GM18507 (cell line): ENCODE measurements at regions not wholly inside any gene's neighbourhood (a gene's known extent, or its start where the extent isn't known, plus 50 kb on each side); places are given as distances from the start of the nearest gene placed in this dataset.
"Not testable (repeated sequence)": the region's sequence is repeated elsewhere in the genome, so short reads cannot be mapped to it uniquely, and the experiment has no call there.

ENCODE experiments used
- DNase-seq: peaks from one replicate; pipeline ENCODE4 v3.0.0; 2011; ENCODE audit warnings: low read depth; ENCODE audit not compliant: insufficient read length; ENCODE audit errors: extremely low spot score
- FAIRE-seq: peaks from 2 replicates; lab custom pipeline; 2011; peaks lifted over from hg19 to GRCh38; lab: Jason Lieb, UNC

DNA sequence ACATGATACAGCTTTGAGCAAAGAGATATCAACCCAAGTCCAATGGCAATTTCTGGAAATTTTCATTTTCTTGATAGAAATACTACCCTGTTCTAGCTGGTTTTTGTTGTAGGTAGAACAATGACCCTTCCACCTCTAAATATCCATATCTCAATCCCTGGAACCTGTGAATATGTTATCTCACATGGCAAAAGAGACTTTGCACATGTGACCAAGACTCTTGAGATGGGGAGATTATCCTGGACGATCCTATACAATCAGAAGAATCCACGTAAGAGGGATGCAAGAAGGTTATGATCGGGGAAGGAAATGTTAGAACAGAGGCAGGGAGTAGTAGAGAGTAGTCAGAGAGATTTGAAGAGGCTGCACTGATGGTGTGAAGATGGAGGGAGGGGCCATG lies 124.9 kb downstream of the CCDC71L start:
- DNase-seq (no peak), FAIRE-seq (no peak)

DNA sequence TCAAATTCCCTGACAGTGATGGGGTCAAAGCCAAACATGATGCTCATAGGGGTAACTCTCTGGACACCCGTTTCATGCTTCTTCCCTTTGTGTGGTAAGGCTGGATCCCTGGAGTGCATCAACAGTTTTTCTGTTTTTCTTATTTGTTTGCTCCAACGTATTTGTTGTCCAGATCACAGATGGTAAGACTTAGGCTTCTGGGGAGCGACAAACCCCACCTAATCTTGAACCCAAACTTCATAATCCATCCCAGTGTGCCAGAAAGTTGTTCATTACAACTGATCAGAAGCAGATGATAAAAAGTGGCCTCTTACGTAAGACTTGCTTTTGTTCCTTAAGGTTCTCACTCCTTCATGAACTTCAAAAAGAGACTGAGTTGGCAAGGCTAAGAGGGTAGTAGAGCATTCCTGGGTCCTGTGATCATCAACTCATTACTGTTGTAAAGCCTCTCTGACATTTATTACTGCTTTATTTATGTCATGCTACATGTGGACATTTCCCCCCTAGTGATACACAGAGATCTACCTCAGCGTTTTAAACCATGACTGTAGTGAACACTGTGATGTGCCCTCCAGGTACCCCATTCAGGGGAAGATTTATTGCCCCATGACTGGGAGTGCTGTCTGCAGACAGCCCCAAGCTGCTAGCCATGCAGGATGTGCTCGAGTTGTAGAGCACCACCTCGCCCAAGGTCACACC lies 125.6 kb downstream of the CCDC71L start:
- FAIRE-seq, result no peak

DNA sequence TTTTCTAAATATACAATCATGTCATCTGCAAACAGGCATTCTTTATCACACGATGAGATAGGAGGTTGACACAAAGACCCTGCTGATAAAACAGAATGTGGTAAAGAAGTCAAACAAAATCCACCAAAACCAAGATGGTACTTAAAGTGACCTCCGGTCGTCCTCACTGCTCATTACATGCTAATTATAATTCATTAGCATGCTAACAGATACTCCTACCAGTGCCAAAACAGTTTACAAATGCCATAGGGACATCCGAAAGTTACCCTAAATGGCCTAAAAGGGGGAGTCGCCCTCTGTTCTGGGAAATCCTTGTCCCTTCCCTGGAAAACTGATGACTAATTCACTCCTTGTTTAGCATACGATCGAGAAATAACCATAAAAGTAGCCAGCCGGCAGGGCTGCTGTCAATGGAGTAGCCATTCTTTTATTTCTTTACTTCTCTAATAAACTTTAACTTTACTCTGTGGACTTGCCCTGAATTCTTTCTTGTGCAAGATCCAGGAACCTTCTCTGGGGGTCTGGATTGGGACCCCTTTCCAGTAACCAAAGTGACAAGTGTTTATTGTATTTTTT lies 126.6 kb downstream of the CCDC71L start:
- DNase-seq (no peak), FAIRE-seq (no peak)

More for the DNA sequence above, 125.6 kb downstream of the CCDC71L start:
- no peak for DNase-seq

DNA sequence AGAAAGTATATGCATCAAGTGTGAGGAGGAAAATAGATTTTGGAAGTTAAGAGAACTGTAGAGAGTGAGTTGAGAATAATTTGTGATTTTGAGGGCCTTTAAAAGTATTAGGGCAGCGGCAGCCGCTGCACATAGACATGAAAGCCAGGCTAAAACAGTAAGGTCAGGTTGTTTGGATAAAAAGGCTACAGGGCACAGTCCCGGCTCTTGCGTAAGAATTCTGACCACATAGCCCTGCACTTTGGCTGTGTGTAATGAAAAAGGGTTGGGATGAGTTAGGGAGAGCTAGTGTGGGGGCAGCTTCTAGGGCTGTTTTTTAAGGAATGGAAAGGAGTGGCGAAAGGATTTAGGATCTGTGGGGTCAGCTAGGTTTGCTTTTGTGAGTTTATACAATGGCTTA lies 130.8 kb downstream of the CCDC71L start:
- FAIRE-seq, DNase-seq: not testable (repeated sequence)

DNA sequence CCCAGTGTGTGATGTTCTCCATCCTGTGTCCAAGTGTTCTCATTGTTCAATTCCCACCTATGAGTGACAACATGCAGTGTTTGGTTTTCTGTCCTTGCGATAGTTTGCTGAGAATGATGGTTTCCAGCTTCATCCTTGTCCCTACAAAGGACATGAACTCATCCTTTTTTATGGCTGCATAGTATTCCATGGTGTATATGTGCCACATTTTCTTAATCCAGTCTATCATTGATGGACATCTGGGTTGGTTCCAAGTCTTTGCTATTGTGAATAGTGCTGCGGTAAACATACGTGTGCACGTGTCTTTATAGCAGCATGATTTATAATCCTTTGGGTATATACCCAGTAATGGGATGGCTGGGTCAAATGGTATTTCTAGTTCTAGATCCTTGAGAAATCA lies 134.3 kb downstream of the CCDC71L start:
- not testable (repeated sequence) for FAIRE-seq

DNA sequence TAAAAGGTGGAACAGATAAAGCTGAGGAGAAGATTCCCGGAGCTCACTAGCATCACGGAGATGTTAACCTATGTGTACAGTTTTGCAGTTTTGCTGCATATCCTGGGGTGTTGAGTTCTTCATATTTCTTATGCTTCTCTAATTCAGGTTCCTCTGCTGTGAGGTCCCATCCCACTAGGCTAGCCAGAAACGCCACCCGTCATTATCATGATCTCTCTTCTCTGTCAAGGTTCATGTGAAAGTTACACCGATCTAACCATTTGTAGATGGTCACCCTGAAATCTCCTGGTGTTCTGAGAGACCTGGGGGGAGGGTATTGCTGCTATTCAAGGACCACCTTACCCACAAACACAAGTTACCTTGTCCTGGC lies 136.3 kb downstream of the CCDC71L start:
- DNase-seq (no peak), FAIRE-seq (no peak)

More for the DNA sequence above, 134.3 kb downstream of the CCDC71L start:
- DNase-seq, result not testable (repeated sequence)

DNA sequence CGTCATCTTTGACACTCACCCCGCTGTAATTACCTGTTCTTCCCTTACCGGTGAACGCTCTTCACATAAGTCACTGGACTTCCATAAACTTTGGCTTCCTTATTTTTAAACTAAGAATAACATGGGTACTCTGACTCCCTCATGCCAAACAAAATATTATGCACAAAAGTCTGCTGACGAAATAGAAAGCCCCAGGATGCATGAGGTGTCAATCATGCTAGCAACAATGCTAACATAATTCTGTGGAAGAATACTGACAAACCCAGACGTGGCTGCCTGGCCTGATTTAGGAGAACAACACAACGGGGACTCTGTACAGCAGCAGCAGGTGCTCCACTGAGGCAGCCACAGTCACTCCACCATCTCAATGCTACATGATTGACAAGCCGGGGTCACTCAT lies 137.5 kb downstream of the CCDC71L start:
- FAIRE-seq (no peak), DNase-seq (no peak)

DNA sequence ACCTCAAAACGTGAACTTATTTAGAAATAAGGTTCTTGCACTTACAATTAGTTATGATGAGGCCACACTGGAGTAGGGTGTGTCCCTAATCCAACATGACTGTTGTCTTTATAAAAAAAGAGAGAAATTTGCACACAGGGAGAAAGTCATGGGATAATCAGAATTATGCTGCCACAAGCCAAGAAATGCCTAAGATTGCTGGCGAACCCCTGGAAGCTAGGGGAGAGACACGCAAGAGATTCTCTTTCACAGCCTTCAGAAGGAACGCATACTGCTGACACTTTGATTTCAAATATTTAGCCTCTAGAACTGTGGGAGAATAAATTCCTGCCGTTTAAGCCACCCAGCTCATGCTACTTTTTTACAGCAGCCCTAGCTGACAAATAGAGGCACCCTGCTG lies 138.3 kb downstream of the CCDC71L start:
- DNase-seq (no peak), FAIRE-seq (no peak)

DNA sequence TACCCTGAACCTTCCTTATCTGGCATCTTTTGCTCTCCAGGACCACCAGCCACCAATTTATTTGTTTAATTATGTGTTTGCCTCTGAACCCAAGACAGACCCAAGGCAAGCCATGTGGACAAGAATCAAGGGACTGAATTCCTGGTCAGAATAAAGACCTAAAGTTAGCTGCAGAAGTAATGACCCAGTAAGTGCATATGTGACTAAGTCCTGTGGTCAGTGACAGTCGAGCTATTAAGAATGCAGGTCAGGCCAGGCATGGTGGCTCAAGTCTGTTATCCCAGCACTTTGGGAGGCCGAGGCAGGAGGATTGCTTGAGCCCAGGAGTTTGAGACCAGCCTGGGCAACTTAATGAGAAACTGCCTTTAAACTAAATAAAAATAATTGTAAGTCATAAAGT lies 139.4 kb downstream of the CCDC71L start:
- DNase-seq (no peak), FAIRE-seq (no peak)

DNA sequence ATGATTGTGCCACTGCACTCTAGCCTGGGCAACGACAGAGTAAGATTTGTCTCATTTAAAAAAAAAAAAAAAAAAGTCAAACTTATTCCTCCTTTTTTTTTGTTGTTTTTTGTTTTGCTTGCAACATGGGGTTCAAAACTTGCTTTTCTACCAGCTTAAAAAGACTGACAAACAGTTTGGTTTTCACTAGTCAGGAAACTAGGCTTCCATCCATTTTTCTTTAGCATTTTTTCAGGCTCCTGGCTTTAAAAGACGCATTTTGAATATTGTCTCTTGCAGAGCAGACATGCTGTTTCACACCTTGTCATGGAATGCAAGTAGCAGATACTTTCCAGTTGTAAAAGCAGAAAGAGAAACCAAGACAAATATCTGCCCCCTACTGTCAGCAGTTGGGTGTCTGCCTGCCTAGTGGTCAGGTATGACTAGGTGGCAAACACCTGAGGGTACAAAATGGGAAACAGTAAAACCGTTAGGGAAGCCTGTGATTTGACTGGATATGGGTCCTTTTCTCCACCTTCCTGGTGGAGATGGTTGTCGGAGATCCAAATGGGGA lies 139.9 kb downstream of the CCDC71L start:
- DNase-seq (no peak), FAIRE-seq (no peak)

DNA sequence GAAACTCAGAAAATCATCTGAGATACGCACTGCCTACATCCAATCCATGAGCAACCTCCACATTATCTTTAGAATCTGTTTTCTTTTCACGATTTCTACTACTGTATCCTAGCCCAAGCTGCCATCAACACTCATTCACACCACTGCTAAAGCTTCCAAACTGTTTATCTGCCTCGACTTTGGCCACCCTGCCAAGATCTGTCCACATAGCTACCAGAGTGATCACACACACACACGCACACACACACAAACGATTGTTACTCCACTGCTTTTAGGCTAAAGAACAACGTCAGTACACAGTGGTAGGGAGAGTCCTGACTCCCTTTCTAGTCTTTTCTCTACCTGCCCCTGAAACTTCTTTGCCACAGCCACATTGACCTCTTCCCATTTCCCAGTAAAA lies 142.0 kb downstream of the CCDC71L start:
- DNase-seq (no peak), FAIRE-seq (no peak)

DNA sequence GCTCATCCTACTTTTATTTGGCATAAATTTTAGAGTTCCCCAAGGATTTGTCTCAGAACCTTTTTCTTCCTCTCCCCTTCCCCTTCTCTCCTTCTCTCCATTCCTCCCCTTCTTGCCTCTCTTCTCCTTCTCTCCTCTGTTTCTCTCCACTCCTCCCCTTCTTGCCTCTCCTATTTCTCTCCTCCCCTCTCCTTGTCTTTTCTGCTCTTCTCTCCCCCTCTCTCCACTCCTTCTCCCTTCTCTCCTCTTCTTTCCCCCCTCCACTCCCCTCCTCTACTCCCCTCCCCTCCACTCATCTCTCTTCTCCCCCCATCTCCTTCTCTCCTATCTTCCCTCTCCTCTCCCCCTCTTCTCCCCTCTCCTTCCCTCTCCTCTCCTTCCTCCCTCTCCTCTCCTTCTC lies 142.7 kb downstream of the CCDC71L start:
- no peak for FAIRE-seq
- DNase-seq, result no peak

DNA sequence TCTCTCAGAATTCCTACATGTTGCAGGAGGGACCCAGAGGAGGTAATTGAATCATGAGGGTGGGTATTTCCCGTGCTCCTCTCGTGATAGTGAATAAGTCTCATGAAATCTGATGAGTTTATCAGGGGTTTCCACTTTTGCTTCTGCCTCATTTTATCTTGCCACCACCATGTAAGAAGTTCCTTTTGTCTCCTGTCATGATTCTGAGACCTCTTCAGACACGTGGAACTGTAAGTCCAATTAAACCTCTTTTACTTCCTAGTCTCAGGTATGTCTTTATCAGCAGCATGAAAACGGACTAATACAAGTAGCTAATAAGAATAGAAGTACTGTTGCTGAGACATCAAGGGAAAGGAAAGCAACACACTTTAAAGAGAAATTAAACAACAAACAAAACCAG lies 143.4 kb downstream of the CCDC71L start:
- FAIRE-seq (no peak), DNase-seq (no peak)

DNA sequence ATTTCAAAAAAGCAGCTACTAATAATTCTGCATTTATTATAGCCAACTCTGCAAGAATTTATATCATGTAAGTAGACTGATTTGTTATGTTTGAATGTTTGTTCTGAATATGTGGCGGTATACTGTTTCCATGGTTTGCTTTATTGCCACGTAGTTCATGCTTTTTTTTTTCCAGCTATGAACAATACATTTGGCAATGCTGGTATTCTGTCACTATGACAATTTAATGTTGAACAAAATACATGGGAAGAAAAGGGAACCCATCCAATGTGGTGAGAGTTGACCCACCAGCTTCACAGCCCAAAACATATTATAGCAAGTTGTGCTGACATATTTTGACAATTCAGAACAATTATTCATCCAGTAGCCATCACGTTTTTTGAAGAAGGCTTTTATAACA lies 145.6 kb downstream of the CCDC71L start:
- no peak for DNase-seq
- no peak for FAIRE-seq

DNA sequence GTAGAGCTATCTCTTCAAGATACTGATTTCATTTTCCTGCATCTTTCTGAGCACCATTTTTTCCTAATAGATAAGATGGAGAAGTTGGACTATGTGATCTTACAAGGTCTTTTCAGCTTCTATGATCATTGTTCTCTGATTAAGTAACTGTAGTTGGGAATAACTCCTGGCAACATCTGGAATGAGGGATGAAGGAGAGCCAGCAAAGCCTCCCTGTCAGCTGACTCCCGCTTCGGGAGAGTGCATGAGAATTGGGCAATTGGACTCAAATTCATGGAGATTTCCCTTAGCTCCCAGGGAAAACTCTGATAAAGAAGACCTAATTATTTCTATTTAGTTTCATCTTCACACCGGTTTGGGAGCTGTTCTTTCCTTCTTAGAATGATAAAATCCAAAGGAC lies 146.1 kb downstream of the CCDC71L start:
- no peak for DNase-seq
- FAIRE-seq, result no peak

DNA sequence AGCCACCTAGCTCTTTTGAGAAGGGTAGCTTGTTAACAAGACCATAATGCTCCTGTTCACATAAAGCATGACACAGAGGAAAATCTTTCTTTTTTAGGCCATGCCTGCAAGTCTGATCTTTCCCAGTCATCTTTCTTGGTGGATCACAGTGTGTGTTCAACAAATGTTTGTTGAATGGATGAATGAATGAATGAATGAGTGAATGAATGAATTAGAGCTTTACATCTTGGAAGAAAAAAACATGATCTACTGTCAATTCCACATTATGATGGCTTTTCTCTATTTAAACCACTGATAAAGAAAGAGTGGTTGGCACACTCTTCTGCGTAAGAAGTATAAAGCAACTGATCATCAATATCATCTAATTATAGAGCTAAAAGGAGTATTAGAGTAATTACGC lies 148.7 kb downstream of the CCDC71L start:
- DNase-seq (no peak), FAIRE-seq (no peak)

DNA sequence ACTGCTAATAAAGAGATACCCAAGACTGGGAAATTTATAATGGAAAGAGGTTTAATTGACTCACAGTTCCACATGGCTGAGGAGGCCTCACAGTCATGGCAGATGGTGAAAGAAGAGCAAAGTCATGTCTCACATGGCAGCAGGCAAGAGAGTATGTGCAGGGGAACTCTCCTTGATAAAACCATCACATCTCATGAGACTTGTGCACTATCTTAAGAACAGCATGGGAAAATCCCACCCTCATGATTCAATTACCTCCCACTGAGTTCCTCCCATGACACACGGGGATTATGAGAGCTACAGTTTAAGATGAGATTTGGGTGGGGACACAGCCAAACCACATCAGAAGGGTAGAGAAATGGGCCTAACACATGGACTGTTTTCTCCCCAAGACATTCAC lies 156.3 kb downstream of the CCDC71L start:
- DNase-seq (no peak), FAIRE-seq (no peak)

DNA sequence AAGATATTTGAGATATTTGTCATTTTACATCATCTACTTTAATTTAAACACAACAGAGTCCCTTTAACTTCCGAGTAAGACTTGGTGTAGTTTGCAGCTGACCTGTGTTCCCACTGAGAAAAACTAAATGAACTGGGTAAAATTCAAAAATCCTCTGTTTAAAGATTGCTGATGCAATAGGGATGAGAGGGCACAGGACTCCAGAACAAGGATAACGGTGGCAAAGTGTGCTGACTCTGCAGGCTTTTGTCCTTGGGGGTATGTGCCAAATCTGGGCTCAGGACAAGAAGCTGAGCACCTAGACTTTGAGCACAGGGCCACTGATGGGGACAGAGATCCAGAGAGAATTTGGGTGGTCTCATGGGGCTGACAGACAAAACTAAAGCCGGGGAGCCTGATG lies 156.8 kb downstream of the CCDC71L start:
- no peak for DNase-seq
- no peak for FAIRE-seq

DNA sequence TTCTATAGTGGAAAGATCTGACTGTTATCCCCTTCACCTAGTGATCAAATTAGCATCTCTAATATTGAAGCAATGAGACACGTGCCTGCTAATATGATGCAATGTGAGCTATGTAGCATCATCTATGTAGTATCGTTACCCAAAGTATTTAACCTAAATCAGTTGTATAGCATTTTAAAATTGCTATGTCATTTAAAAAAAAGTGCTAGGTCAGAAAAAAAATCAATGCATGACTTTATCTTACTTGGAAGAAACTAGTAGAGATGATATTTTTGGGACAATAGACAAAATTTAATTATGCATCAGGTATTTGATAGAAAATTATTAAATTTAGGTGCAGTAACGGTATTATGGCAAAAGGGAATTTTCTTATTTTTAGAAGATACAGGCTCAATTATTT lies 157.3 kb downstream of the CCDC71L start:
- FAIRE-seq, result no peak

DNA sequence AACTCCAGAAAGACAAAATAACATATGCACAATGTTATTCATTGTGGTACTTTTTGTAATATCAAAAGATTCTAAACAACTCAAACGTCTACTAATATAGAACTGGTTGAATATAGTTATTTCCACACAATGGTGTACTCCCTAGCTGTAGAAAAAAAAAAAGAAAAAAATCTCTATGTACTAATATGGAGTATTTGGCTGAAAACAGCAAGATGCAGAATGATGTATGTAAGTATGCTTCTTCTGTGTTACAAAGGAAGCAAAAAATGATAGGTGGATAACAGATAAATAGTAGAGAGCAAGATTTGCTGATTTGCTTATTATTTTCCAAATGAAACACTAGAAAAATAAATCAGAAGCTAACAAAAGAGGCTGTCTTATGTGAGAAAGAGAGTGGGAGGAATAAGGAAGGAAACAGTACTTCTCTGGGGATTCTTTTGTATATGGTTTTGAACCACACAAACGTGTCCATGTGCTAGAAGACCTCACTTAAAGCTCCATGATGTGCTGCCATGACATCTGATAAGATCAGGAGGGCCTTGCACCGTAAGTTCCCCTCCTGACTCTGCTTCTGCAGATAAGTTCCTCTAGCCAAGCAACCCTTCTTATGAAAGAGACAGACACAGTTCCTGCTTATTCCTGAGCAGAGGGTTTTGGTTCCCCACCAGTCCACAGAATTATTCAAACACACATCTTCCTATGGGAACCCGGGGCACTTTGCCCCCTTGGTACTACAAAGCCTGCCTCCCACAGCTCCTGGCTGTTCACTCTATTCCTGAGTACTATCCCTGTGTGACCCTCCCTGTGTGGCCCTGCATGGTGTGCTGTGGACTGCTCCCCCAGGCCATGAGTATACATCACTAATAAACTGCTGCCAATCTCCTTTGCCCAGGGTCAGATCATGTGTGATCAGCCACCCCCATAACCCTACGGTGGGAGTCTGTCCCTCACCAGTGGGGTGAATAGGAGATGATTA lies 159.1 kb downstream of the CCDC71L start:
- DNase-seq, result no peak
- no peak for FAIRE-seq

More for the DNA sequence above, 157.3 kb downstream of the CCDC71L start:
- DNase-seq, result no peak
